ENCODE measurements at regions not wholly inside any gene's neighbourhood (a gene's known extent, or its start where the extent isn't known, plus 50 kb on each side); places are given as distances from the start of the nearest gene placed in this dataset.

DNA sequence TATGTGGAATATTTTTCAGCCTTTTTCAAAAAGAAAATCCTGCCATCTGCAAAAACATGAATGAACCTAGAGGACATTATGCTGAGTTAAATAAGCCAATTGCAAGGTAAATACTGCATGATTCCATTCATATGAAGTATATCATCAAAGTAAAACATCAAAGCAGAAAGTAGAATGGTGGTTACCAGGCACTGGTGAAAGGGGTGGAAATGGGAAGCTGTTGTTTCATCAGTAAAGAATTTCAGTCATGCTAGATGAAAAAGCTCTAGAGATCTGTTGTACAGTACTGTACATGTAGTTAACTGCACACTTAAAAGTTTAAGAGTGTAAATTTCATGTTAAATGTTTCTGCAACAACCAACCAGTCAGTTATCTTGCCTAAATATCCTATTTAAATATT lies 196.8 kb upstream of the ADGRL3 start:
- no peak for TF ChIP-seq CTCF (IDR thresholded peaks at IDR 0.05)
- TF ChIP-seq ESRRA (CRISPR knock-in tag; IDR thresholded peaks at IDR 0.05; ENCODE audit: borderline replicate concordance), result no peak
- no peak for TF ChIP-seq NR2C2 (CRISPR knock-in tag; IDR thresholded peaks at IDR 0.05)
- no peak for TF ChIP-seq ZBTB43 (CRISPR knock-in tag; IDR thresholded peaks at IDR 0.05)
- TF ChIP-seq, protein P1, sequence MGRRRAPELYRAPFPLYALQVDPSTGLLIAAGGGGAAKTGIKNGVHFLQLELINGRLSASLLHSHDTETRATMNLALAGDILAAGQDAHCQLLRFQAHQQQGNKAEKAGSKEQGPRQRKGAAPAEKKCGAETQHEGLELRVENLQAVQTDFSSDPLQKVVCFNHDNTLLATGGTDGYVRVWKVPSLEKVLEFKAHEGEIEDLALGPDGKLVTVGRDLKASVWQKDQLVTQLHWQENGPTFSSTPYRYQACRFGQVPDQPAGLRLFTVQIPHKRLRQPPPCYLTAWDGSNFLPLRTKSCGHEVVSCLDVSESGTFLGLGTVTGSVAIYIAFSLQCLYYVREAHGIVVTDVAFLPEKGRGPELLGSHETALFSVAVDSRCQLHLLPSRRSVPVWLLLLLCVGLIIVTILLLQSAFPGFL (CRISPR knock-in tag; IDR thresholded peaks at IDR 0.05; ENCODE audit: borderline replicate concordance), result no peak
- TF ChIP-seq NFATC4 (CRISPR knock-in tag; IDR thresholded peaks at IDR 0.05), result no peak
- TF ChIP-seq PRDM15 (CRISPR knock-in tag; IDR thresholded peaks at IDR 0.05), result no peak
- no peak for TF ChIP-seq NR3C1 (CRISPR knock-in tag; conservative IDR thresholded peaks at IDR 0.05; ENCODE audit: low read depth)
- TF ChIP-seq TCF7 (CRISPR knock-in tag; IDR thresholded peaks at IDR 0.05; ENCODE audit: low read depth), result no peak
- TF ChIP-seq ZNF121 (CRISPR knock-in tag; IDR thresholded peaks at IDR 0.05), result no peak
- no peak for TF ChIP-seq TEAD4 (CRISPR knock-in tag; IDR thresholded peaks at IDR 0.05)
- TF ChIP-seq, protein P2, sequence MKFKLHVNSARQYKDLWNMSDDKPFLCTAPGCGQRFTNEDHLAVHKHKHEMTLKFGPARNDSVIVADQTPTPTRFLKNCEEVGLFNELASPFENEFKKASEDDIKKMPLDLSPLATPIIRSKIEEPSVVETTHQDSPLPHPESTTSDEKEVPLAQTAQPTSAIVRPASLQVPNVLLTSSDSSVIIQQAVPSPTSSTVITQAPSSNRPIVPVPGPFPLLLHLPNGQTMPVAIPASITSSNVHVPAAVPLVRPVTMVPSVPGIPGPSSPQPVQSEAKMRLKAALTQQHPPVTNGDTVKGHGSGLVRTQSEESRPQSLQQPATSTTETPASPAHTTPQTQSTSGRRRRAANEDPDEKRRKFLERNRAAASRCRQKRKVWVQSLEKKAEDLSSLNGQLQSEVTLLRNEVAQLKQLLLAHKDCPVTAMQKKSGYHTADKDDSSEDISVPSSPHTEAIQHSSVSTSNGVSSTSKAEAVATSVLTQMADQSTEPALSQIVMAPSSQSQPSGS (CRISPR knock-in tag; IDR thresholded peaks at IDR 0.05; ENCODE audit: borderline replicate concordance, low read depth), result no peak
- no peak for TF ChIP-seq ETV6 (CRISPR knock-in tag; IDR thresholded peaks at IDR 0.05)

Measured in WTC11 (cell line).